HG02943 (cell line): ENCODE measurements at regions not wholly inside any gene's neighbourhood (a gene's known extent, or its start where the extent isn't known, plus 50 kb on each side); places are given as distances from the start of the nearest gene placed in this dataset.

Experiments
- ATAC-seq: cut with Tn5 transposase; IDR thresholded peaks from one replicate; pipeline ENCODE4 v1.9.1; 2021; ENCODE audit warnings: mild to moderate bottlenecking, low read depth, moderate library complexity; ENCODE audit not compliant: unreplicated experiment

DNA sequence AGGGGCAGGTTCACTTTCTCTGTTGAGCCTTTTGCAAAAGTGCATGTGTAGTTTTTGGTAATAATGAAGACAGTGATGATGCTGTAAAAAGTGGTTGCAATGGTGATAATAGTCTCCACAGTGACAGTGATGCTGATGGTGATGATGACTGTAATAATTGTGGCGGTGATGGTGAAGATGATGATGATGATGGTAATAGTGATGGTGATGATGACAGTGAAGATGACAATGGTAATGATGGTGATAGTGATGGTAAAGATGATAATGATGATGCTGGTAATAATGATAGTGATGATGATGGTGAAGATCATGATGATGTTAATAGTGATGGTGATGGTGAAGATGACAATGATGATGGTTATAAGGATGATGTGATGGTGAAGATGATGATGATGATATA, 67.7 kb upstream of the LRFN2 start:
- ATAC-seq = no peak

DNA sequence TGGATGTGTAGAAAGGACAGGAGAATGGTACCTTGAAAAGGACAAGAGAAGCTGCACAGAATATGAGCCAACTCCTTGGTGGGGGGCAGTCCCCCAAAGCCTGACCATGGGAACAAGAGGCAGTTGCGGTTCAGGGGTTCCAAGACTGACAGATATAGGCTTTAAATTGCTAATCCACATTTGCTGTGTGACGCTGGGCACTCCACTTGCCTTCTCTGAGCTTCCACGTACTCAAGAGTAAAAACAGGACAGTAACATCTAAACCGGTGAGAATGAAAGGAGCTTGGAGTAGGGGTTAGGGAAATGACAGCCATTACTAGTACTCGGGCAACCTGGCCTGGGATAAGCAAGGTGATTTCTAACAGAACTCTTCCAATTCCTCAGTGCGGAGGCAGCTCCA, 57.9 kb upstream of the LRFN2 start:
- no peak for ATAC-seq

DNA sequence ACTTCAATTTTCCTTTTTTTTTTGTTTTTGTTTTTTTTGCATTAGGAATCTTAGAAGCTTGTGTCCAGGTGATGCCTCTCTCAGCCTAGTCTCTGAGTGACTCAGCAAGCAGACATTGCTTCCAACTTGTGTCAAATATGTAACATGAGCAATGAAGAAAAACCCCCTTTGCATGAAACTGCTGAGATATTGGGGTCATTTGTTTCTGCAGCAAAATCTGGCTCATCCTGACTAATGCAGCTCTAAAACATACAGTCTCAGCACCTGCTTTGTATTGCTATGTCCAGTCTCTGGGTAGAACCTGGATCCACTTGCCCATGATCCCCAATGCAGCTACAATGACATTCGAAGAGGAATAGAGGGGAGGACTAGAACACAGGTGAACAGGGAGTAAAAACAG, 55.7 kb upstream of the LRFN2 start:
- no peak for ATAC-seq

DNA sequence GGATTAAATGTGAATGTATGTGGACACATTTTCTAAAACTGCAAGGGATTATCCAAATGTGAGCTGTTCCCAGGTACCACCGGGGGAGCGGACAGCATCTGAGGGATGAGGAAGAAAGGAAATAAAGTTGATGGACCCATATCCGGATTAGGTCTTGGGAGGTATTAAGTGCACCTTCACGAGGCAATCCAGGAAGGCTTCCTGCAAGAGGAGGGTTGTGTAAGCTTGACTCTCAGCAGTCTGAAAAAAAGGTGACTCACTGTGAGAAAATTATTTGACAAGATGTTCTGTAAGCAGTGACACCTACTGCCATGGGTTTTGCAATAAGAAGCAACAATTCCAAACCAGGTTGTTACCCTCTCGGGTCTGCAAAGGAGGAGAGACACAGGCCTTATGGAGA, 55.0 kb upstream of the LRFN2 start:
- ATAC-seq = no peak

DNA sequence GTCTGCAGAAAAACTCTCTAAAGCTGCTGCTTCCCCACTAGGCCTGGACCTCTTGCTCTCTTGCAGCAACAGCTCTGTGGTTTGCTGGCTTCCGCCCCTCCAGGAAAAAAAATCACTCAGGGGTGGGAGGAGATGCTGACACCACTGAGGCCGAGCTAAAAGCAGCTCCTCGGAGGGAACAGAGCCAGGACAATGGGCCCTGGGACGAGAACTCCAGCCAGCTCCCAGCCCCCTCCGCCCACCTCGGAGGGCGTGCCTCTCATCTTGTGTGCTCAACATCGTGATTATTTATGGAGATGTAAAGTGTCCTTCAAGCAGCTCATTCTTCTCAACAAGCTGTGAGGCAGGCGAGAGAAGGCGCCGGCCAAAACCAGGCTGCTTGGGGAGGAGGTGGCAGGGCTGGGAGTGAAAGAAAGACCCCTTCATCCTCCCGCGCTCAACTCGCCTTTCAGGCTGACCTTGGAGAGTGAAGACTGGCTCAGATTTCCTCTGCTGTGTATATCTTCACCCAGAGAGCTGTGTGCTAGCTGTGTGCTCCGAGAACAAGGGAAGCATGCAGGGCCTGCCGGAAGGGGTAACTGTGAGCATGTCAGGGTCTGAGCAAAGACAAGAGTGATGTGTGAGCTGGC, 53.5 kb upstream of the LRFN2 start:
- ATAC-seq = no peak
